Prostate gland (tissue), 2 donors: ENCODE measurements at regions not wholly inside any gene's neighbourhood (a gene's known extent, or its start where the extent isn't known, plus 50 kb on each side); places are given as distances from the start of the nearest gene placed in this dataset.
"Not testable (repeated sequence)": the region's sequence is repeated elsewhere in the genome, so short reads cannot be mapped to it uniquely, and the experiment has no call there.

Experiments
- CTCF ChIP-seq, 4 experiments: fragments of 200-600 bp in 2 of 4; fragments of 450-650 bp in 2 of 4; sonication (generic) in 2 of 4; IDR thresholded peaks; 1 replicate in 3 of 4; 2 replicates in 1 of 4; pipeline ENCODE4 v1.5.1; 2016 to 2019; ENCODE audit warnings: antibody characterized with exemption in 4 of 4, mild to moderate bottlenecking in 2 of 4, moderate library complexity in 2 of 4
- POLR2A ChIP-seq: fragments of 450-650 bp; IDR thresholded peaks from one replicate; pipeline ENCODE4 v1.6.1; 2016; ENCODE audit warnings: antibody characterized with exemption, mild to moderate bottlenecking
- POLR2AphosphoS5 ChIP-seq: sonication (generic); formaldehyde crosslinking; IDR thresholded peaks from one replicate; pipeline ENCODE4 v1.6.1; 2017; ENCODE audit warnings: antibody characterized with exemption

- not testable (repeated sequence) for TF ChIP-seq CTCF (IDR thresholded peaks at IDR 0.05); POLR2AphosphoS5; POLR2A
Observed at GRCh38 chr1:181186133-181186532, 97.6 kb downstream of the IER5 start.
